ENCODE measurements at regions not wholly inside any gene's neighbourhood (a gene's known extent, or its start where the extent isn't known, plus 50 kb on each side); places are given as distances from the start of the nearest gene placed in this dataset.

DNA sequence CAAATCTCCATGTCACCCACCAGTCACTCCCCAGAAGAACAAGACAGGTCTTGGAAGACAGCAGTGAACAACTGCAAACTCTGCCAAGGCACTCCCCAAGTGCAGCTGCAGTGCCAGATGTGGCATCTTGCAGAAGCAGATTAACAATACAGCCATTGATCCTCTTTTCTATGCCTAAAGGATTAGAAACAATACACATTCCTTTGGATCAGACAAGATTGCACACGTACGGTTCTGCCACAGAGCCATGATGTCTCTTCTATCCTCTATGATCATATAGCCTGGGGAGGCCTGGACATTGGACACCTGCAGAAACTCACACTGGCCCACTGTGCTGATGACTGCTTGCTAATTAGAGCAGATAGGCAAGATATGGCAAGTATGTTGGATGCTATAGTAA is 155.9 kb downstream of the MYLK4 start:
- WGBS (ENCODE audit: extremely low coverage, insufficient coverage, insufficient read length): no CpG with 5 or more reads among the region's 2 CpGs
- H4K8ac ChIP-seq (ENCODE audit: low read depth, low read length): no peak overlapping the region
- no peak overlapping the region for H3K9ac ChIP-seq (ENCODE audit: low read length)
- H3K4me2 ChIP-seq (ENCODE audit: low read length): no peak overlapping the region
- no peak overlapping the region for H2BK12ac ChIP-seq (ENCODE audit: low read length)
- H3K14ac ChIP-seq (ENCODE audit: low read length): no peak overlapping the region
- H3K27me3 ChIP-seq (ENCODE audit: insufficient read depth, low read length): no peaks in the 10 kb centered on the region
- no peak overlapping the region for H2AK5ac ChIP-seq (ENCODE audit: low read length)
- H2BK5ac ChIP-seq (ENCODE audit: low read depth, low read length, poor library complexity): no peak overlapping the region
- H2AFZ ChIP-seq (ENCODE audit: insufficient read depth, low read length, poor library complexity): no peak overlapping the region
- H3K4me3 ChIP-seq (ENCODE audit: low read depth, low read length): no peak overlapping the region
- H3K36me3 ChIP-seq (ENCODE audit: control insufficient read depth in 1 of 2, insufficient read depth in 2 of 2, low read length in 2 of 2): no peaks in the 10 kb centered on the region
- H3K18ac ChIP-seq (ENCODE audit: low read length): no peak overlapping the region
- H3K9me3 ChIP-seq (ENCODE audit: insufficient read depth, low read depth, low read length): peaks cover 9% of the 10 kb centered on the region
- H3K79me1 ChIP-seq (ENCODE audit: low read length): no peaks in the 10 kb centered on the region
- no peak overlapping the region for H2BK120ac ChIP-seq (ENCODE audit: insufficient read depth, low read length, poor library complexity)
- no peak for DNase-seq
- no peak overlapping the region for H4K12ac ChIP-seq (ENCODE audit: low read depth, low read length)
- H3K23ac ChIP-seq (ENCODE audit: low read length): no peak overlapping the region
- no peaks in the 10 kb centered on the region for H3K4me1 ChIP-seq (ENCODE audit: control insufficient read depth in 1 of 2, insufficient read depth in 2 of 2, low read length in 2 of 2)
- H3K27ac ChIP-seq (ENCODE audit: low read depth, low read length): no peak overlapping the region
- no peak overlapping the region for H4K91ac ChIP-seq (ENCODE audit: low read depth, low read length)
- H3K4ac ChIP-seq (ENCODE audit: low read depth, low read length): no peak overlapping the region
- H3K79me2 ChIP-seq (ENCODE audit: control insufficient read depth, insufficient read depth, low read length, poor library complexity): no peaks in the 10 kb centered on the region

DNA sequence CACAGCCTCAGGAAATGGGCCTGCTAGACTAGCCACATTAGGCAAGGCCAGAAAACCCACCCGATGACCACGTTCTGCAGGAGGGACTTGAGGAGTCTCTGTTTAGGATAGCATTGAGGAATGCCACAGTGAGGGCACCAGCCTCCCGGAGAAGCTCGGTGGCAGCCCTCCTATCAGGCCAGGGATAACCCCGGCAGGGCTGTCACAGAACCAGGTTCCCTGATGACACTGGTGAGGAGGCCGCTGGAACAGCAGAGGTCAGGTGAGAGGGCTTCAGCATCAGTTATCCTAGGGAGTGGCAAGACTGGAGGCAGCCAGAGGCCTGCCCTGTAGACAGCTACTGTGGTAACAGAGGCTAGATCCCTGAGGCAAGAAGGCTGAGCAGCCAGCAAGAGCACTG is 157.6 kb downstream of the MYLK4 start:
- WGBS (ENCODE audit: extremely low coverage, insufficient coverage, insufficient read length): no CpG with 5 or more reads among the region's 6 CpGs
- no peak overlapping the region for H2BK12ac ChIP-seq (ENCODE audit: low read length)
- H3K79me1 ChIP-seq (ENCODE audit: low read length): no peaks in the 10 kb centered on the region
- peaks cover 8% of the 10 kb centered on the region for H3K9me3 ChIP-seq (ENCODE audit: insufficient read depth, low read depth, low read length)
- H4K91ac ChIP-seq (ENCODE audit: low read depth, low read length): no peak overlapping the region
- DNase-seq: no peak
- H3K36me3 ChIP-seq (ENCODE audit: control insufficient read depth in 1 of 2, insufficient read depth in 2 of 2, low read length in 2 of 2): no peaks in the 10 kb centered on the region
- H3K23ac ChIP-seq (ENCODE audit: low read length): no peak overlapping the region
- H3K18ac ChIP-seq (ENCODE audit: low read length): no peak overlapping the region
- H3K27ac ChIP-seq (ENCODE audit: low read depth, low read length): no peak overlapping the region
- peaks cover 8% of the 10 kb centered on the region in 2 experiments for H3K4me1 ChIP-seq (ENCODE audit: control insufficient read depth in 1 of 2, insufficient read depth in 2 of 2, low read length in 2 of 2)
- no peak overlapping the region for H3K14ac ChIP-seq (ENCODE audit: low read length)
- no peak overlapping the region for H3K9ac ChIP-seq (ENCODE audit: low read length)
- no peak overlapping the region for H2BK5ac ChIP-seq (ENCODE audit: low read depth, low read length, poor library complexity)
- H4K8ac ChIP-seq (ENCODE audit: low read depth, low read length): no peak overlapping the region
- no peak overlapping the region for H2AFZ ChIP-seq (ENCODE audit: insufficient read depth, low read length, poor library complexity)
- no peaks in the 10 kb centered on the region for H3K79me2 ChIP-seq (ENCODE audit: control insufficient read depth, insufficient read depth, low read length, poor library complexity)
- no peaks in the 10 kb centered on the region for H3K27me3 ChIP-seq (ENCODE audit: insufficient read depth, low read length)
- no peak overlapping the region for H2AK5ac ChIP-seq (ENCODE audit: low read length)
- no peak overlapping the region for H4K12ac ChIP-seq (ENCODE audit: low read depth, low read length)
- no peak overlapping the region for H3K4me2 ChIP-seq (ENCODE audit: low read length)
- H3K4me3 ChIP-seq (ENCODE audit: low read depth, low read length): no peak overlapping the region
- no peak overlapping the region for H2BK120ac ChIP-seq (ENCODE audit: insufficient read depth, low read length, poor library complexity)
- H3K4ac ChIP-seq (ENCODE audit: low read depth, low read length): no peak overlapping the region

DNA sequence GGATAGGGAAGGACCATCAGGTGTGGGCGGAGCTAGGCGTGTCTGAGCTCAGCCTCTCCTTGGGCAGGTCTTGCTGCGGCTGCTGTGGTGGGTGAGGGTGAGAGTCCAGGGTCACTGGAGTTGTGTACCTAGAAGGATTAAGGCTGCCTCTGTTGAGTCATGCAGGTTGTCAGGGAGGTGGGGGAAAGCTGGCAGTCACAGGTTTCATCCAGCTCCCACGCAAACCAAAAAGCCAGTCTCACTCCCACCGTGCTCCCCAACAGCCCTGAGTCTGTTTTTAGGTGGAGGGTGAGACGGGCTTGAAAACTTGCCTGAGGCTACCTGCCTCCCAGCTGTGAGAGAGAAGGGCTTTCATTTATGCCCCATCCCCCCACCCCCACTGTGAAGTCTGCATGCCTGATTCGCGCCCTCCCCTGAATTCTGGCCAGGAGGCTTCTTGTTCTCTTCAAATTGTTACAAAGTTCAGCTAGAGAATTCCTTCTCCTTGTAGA is 161.5 kb downstream of the MYLK4 start:
- no CpG with 5 or more reads among the region's 8 CpGs for WGBS (ENCODE audit: extremely low coverage, insufficient coverage, insufficient read length)
- H3K27ac ChIP-seq (ENCODE audit: low read depth, low read length): no peak overlapping the region
- H3K27me3 ChIP-seq (ENCODE audit: insufficient read depth, low read length): no peaks in the 10 kb centered on the region
- no peak overlapping the region for H4K12ac ChIP-seq (ENCODE audit: low read depth, low read length)
- H3K4me1 ChIP-seq (ENCODE audit: control insufficient read depth in 1 of 2, insufficient read depth in 2 of 2, low read length in 2 of 2): peaks cover 8% of the 10 kb centered on the region in 2 experiments
- no peak overlapping the region for H3K18ac ChIP-seq (ENCODE audit: low read length)
- H3K79me1 ChIP-seq (ENCODE audit: low read length): no peaks in the 10 kb centered on the region
- no peaks in the 10 kb centered on the region for H3K36me3 ChIP-seq (ENCODE audit: control insufficient read depth in 1 of 2, insufficient read depth in 2 of 2, low read length in 2 of 2)
- no peak overlapping the region for H3K23ac ChIP-seq (ENCODE audit: low read length)
- no peak overlapping the region for H3K14ac ChIP-seq (ENCODE audit: low read length)
- H2AK5ac ChIP-seq (ENCODE audit: low read length): no peak overlapping the region
- no peak overlapping the region for H3K4me2 ChIP-seq (ENCODE audit: low read length)
- H2AFZ ChIP-seq (ENCODE audit: insufficient read depth, low read length, poor library complexity): no peak overlapping the region
- H3K9me3 ChIP-seq (ENCODE audit: insufficient read depth, low read depth, low read length): no peaks in the 10 kb centered on the region
- H4K91ac ChIP-seq (ENCODE audit: low read depth, low read length): no peak overlapping the region
- no peak overlapping the region for H3K4ac ChIP-seq (ENCODE audit: low read depth, low read length)
- H3K9ac ChIP-seq (ENCODE audit: low read length): no peak overlapping the region
- no peak overlapping the region for H4K8ac ChIP-seq (ENCODE audit: low read depth, low read length)
- H3K4me3 ChIP-seq (ENCODE audit: low read depth, low read length): no peak overlapping the region
- H2BK12ac ChIP-seq (ENCODE audit: low read length): no peak overlapping the region
- H3K79me2 ChIP-seq (ENCODE audit: control insufficient read depth, insufficient read depth, low read length, poor library complexity): no peaks in the 10 kb centered on the region
- H2BK120ac ChIP-seq (ENCODE audit: insufficient read depth, low read length, poor library complexity): no peak overlapping the region
- no peak for DNase-seq
- H2BK5ac ChIP-seq (ENCODE audit: low read depth, low read length, poor library complexity): no peak overlapping the region

DNA sequence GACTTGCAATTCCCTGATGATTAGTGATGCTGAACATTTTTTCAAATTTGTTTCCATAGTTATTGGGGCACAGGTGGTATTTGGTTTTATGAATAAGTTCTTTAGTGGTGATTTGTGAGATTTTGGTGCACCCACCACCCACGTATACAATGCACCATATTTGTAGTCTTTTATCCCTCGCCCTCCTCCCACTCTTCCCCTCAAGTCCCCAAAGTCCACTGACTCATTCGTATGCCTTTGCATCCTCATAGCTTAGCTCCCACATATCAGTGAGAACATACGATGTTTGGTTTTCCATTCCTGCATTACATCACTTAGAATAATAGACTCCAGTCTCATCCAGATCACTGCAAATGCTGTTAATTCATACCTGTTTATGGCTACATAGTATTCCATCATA is 167.3 kb downstream of the MYLK4 start:
- Histone ChIP-seq H3K4me1 (ENCODE audit: control insufficient read depth in 1 of 2, insufficient read depth in 2 of 2, low read length in 2 of 2) (peaks cover 9 to 13% of the 10 kb centered on the region in 2 experiments), H3K79me1 (ENCODE audit: low read length) (peaks cover 1% of the 10 kb centered on the region), H4K12ac (ENCODE audit: low read depth, low read length) (no peak overlapping the region), H3K36me3 (ENCODE audit: control insufficient read depth in 1 of 2, insufficient read depth in 2 of 2, low read length in 2 of 2) (peaks cover 0 to 2% of the 10 kb centered on the region in 2 experiments), H3K79me2 (ENCODE audit: control insufficient read depth, insufficient read depth, low read length, poor library complexity) (no peaks in the 10 kb centered on the region), H4K8ac (ENCODE audit: low read depth, low read length) (no peak overlapping the region), H2BK120ac (ENCODE audit: insufficient read depth, low read length, poor library complexity) (no peak overlapping the region), H3K18ac (ENCODE audit: low read length) (no peak overlapping the region), H3K9ac (ENCODE audit: low read length) (no peak overlapping the region), H4K91ac (ENCODE audit: low read depth, low read length) (no peak overlapping the region), H2BK5ac (ENCODE audit: low read depth, low read length, poor library complexity) (no peak overlapping the region), H3K27ac (ENCODE audit: low read depth, low read length) (no peak overlapping the region), H2AFZ (ENCODE audit: insufficient read depth, low read length, poor library complexity) (no peak overlapping the region), H3K4ac (ENCODE audit: low read depth, low read length) (no peak overlapping the region), H3K9me3 (ENCODE audit: insufficient read depth, low read depth, low read length) (no peaks in the 10 kb centered on the region), H3K4me2 (ENCODE audit: low read length) (no peak overlapping the region), H2AK5ac (ENCODE audit: low read length) (no peak overlapping the region), H3K4me3 (ENCODE audit: low read depth, low read length) (no peak overlapping the region), H3K27me3 (ENCODE audit: insufficient read depth, low read length) (no peaks in the 10 kb centered on the region), H3K23ac (ENCODE audit: low read length) (no peak overlapping the region), H3K14ac (ENCODE audit: low read length) (no peak overlapping the region), H2BK12ac (ENCODE audit: low read length) (no peak overlapping the region)
- DNase-seq: no peak
- no CpG with 5 or more reads among the region's 4 CpGs for WGBS (ENCODE audit: extremely low coverage, insufficient coverage, insufficient read length)
